ENCODE measurements at regions not wholly inside any gene's neighbourhood (a gene's known extent, or its start where the extent isn't known, plus 50 kb on each side); places are given as distances from the start of the nearest gene placed in this dataset.

- no peak for TF ChIP-seq POLR2A (IDR thresholded peaks at IDR 0.05; ENCODE audit: low read length)
- TF ChIP-seq GATA1 (IDR thresholded peaks at IDR 0.05; ENCODE audit: low read depth, low read length), result no peak
Measured at GRCh38 chr9:91143642-91144041, 218.1 kb downstream of the AUH start.
